ENCODE measurements at regions not wholly inside any gene's neighbourhood (a gene's known extent, or its start where the extent isn't known, plus 50 kb on each side); places are given as distances from the start of the nearest gene placed in this dataset.

- Mint-ChIP-seq H3K36me3 (no peaks in the 10 kb centered on the region), H3K27me3 (peaks cover 8% of the 10 kb centered on the region), H3K9me3 (ENCODE audit: low read depth) (no peaks in the 10 kb centered on the region), H3K4me1 (ENCODE audit: low read depth) (peaks cover 14% of the 10 kb centered on the region), H3K4me3 (no peak overlapping the region), H3K27ac (no peak overlapping the region)
Measured at GRCh38 chr2:235391921-235392615, 101.8 kb upstream of the AGAP1 start.

- H3K4me1 Mint-ChIP-seq (ENCODE audit: low read depth) = peaks cover 14% of the 10 kb centered on the region
- H3K9me3 Mint-ChIP-seq (ENCODE audit: low read depth) = no peaks in the 10 kb centered on the region
- no peak overlapping the region for H3K4me3 Mint-ChIP-seq
- peaks cover 8% of the 10 kb centered on the region for H3K27me3 Mint-ChIP-seq
- no peak overlapping the region for H3K27ac Mint-ChIP-seq
- no peaks in the 10 kb centered on the region for H3K36me3 Mint-ChIP-seq
Measured at GRCh38 chr2:235394278-235394828, 99.5 kb upstream of the AGAP1 start.

DNA sequence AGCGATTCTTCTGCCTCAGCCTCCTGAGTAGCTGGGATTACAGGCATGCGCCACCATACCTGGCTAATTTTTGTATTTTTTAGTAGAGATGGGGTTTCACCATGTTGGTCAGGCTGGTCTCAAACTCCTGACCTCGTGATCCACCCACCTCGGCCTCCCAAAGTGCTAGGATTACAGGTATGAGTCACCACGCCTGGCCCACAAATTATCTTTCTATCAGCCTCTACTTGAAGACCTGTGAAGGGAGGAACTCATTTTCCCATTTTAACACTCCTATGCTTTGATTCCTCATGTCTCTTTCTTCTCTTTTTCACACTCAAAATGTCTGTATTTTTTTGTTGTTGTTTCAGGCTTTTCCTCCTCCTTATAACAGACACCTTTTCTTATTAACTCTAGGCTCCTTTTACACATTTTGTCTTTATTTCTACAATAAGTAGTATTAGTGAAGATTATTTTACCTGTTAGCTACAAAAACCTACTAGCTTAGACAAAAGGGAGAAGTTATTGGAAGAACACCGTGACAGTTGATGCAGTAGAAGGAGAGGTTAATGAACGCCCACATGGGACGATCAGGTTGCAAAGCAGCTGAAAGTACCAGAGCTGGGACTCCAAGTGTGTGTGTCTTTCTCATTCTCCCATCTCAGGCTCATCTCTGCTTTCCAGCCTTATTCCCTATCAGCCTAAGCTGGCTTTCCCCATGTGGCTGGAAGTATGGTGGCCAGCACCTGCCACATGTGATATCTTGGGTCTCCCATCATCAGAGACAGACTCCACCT lies 97.6 kb upstream of the AGAP1 start:
- no peaks in the 10 kb centered on the region for H3K9me3 Mint-ChIP-seq (ENCODE audit: low read depth)
- peaks cover 8% of the 10 kb centered on the region for H3K27me3 Mint-ChIP-seq
- no peaks in the 10 kb centered on the region for H3K4me1 Mint-ChIP-seq (ENCODE audit: low read depth)

GRCh38 chr2:235398321-235398720 lies 95.5 kb upstream of the AGAP1 start:
- Mint-ChIP-seq H3K9me3 (ENCODE audit: low read depth) (no peaks in the 10 kb centered on the region), H3K27ac (no peak overlapping the region), H3K36me3 (no peaks in the 10 kb centered on the region), H3K4me3 (no peak overlapping the region), H3K27me3 (peaks cover 15% of the 10 kb centered on the region), H3K4me1 (ENCODE audit: low read depth) (no peaks in the 10 kb centered on the region)

More for the DNA sequence above, 97.6 kb upstream of the AGAP1 start:
- no peaks in the 10 kb centered on the region for H3K36me3 Mint-ChIP-seq
- H3K4me3 Mint-ChIP-seq = no peak overlapping the region
- no peak overlapping the region for H3K27ac Mint-ChIP-seq

- H3K36me3 Mint-ChIP-seq = no peaks in the 10 kb centered on the region
- no peak overlapping the region for H3K4me3 Mint-ChIP-seq
Measured at GRCh38 chr2:235399895-235400294, 93.9 kb upstream of the AGAP1 start.

GRCh38 chr2:235402422-235402821 lies 91.4 kb upstream of the AGAP1 start:
- no peak overlapping the region for H3K27ac Mint-ChIP-seq
- no peaks in the 10 kb centered on the region for H3K9me3 Mint-ChIP-seq (ENCODE audit: low read depth)
- H3K4me3 Mint-ChIP-seq = no peak overlapping the region
- peaks cover 11% of the 10 kb centered on the region for H3K27me3 Mint-ChIP-seq
- no peaks in the 10 kb centered on the region for H3K36me3 Mint-ChIP-seq
- H3K4me1 Mint-ChIP-seq (ENCODE audit: low read depth) = no peaks in the 10 kb centered on the region

More at GRCh38 chr2:235399895-235400294, 93.9 kb upstream of the AGAP1 start:
- Mint-ChIP-seq H3K9me3 (ENCODE audit: low read depth) (no peaks in the 10 kb centered on the region), H3K4me1 (ENCODE audit: low read depth) (no peaks in the 10 kb centered on the region), H3K27me3 (peaks cover 14% of the 10 kb centered on the region), H3K27ac (no peak overlapping the region)

DNA sequence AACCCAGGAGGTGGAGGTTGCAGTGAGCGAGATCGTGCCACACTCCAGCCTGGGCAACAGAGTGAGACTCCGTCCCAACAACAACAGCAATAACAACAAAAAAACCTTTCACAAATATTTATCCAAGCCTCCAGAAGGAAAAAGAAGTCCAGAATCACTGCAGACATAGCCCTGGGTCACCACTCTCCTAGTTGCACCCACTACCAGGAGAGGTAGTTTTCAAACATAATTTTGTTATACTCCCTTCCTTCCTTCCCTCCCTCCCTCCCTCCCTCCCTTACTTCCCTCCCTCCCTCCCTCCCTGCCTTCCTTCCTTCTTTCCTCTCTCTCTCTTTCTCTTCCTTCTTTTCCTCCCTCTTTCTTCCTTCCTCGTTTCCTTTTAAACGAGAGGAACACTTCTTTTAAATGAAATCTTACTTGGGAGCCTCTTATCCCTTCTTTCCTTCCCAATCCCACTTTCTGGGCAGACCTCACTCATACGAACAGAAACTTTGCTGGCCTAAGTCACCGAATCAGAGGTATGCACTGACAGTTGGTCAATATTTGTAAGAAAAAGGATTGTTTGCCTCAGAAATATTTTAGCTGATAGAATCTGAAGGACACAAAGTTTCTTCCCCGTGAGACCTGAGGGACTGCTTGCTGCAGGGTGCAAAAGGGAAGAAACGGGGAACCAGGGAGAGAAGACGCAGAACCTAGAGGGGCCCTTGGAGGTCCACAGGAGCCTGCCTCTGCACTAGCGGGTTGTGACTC lies 88.1 kb upstream of the AGAP1 start:
- no peaks in the 10 kb centered on the region for H3K4me1 Mint-ChIP-seq (ENCODE audit: low read depth)
- H3K9me3 Mint-ChIP-seq (ENCODE audit: low read depth) = no peaks in the 10 kb centered on the region
- H3K27me3 Mint-ChIP-seq = peaks cover 17% of the 10 kb centered on the region
- no peak overlapping the region for H3K27ac Mint-ChIP-seq
- no peaks in the 10 kb centered on the region for H3K36me3 Mint-ChIP-seq
- H3K4me3 Mint-ChIP-seq = no peak overlapping the region

DNA sequence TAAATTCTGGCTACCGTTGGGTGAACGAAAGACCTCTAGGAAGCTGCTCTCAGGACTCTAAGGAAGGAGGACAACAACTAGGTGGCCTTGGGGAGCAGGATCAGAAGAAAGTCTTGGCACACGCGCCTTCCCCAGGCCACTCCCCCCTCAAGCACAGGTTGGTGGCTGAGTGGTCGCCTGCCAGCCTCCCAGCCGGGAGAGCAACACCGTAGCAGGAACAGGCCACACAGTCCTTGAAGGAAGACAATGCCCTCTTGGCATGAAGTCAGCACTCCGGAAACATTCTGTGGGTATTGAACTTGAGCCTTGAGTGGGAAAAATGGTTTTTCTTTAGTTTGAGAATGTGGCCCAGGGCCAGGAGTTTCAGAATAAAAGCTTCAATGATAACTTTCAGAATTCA lies 87.4 kb upstream of the AGAP1 start:
- no peak overlapping the region for H3K4me3 Mint-ChIP-seq
- no peaks in the 10 kb centered on the region for H3K4me1 Mint-ChIP-seq (ENCODE audit: low read depth)
- no peaks in the 10 kb centered on the region for H3K36me3 Mint-ChIP-seq
- no peaks in the 10 kb centered on the region for H3K9me3 Mint-ChIP-seq (ENCODE audit: low read depth)
- H3K27me3 Mint-ChIP-seq = peaks cover 16% of the 10 kb centered on the region
- no peak overlapping the region for H3K27ac Mint-ChIP-seq

GRCh38 chr2:235411905-235412485 lies 81.8 kb upstream of the AGAP1 start:
- Mint-ChIP-seq H3K9me3 (ENCODE audit: low read depth) (no peaks in the 10 kb centered on the region), H3K4me1 (ENCODE audit: low read depth) (no peaks in the 10 kb centered on the region), H3K27ac (no peak overlapping the region), H3K4me3 (no peak overlapping the region), H3K36me3 (no peaks in the 10 kb centered on the region), H3K27me3 (peaks cover 5% of the 10 kb centered on the region)

- no peaks in the 10 kb centered on the region for H3K9me3 Mint-ChIP-seq (ENCODE audit: low read depth)
- H3K4me3 Mint-ChIP-seq = no peak overlapping the region
- H3K4me1 Mint-ChIP-seq (ENCODE audit: low read depth) = no peaks in the 10 kb centered on the region
- no peaks in the 10 kb centered on the region for H3K36me3 Mint-ChIP-seq
- H3K27me3 Mint-ChIP-seq = peaks cover 4% of the 10 kb centered on the region
- no peak overlapping the region for H3K27ac Mint-ChIP-seq
Measured at GRCh38 chr2:235413064-235413463, 80.8 kb upstream of the AGAP1 start.

DNA sequence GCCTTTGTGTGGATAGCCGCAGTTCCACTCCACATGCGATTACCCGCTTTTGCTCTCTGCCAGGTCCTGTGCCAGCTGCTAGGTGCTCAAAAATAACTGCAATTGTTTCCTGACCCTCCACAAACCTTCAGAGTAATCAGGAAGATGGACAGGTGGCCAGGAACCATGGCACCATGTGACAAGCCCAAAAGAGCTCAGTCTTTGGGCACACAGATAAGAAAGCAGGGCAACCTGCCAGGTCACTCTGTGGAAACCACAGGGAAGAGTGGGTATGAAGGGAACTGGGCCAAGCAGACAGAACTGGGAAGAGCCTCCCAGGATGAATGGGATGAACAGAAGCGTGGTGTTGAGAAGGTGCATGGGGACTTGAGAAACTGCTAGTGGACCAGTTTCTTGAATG lies 79.4 kb upstream of the AGAP1 start:
- Mint-ChIP-seq H3K27me3 (no peaks in the 10 kb centered on the region), H3K27ac (no peak overlapping the region)

DNA sequence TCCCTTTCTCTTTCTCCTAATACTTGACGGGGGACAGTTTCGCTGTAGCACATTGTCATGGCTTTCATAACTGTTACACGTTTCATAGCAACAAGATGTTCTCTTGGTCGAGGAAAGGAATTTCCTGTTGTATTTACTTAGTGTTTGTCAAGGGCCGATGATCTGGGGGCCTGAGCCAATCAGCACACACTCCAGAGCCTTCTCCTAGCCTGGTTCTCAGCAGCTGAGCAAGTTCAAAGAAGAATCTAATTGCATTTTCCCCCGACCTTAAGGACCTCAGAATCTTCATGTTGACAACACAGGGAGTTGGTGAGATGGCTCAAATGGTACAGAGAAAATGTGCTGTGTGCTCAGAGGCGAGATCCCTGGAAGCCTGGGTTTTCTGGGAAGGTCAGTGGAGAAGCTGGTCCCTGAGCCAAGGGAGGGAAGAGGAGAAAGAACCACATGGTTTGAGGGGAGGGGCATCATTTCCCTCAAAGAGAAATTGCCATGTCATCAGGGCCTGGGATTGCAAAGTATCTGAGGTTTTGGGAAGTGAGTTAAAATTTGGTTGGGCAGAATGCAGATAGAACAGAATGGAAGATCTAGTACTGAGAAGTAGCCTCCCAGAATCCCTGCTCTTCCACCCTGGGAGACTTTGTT lies 76.9 kb upstream of the AGAP1 start:
- Mint-ChIP-seq H3K4me1 (ENCODE audit: low read depth) (no peaks in the 10 kb centered on the region), H3K36me3 (no peaks in the 10 kb centered on the region), H3K27ac (no peak overlapping the region), H3K9me3 (ENCODE audit: low read depth) (no peaks in the 10 kb centered on the region), H3K27me3 (no peaks in the 10 kb centered on the region), H3K4me3 (no peak overlapping the region)

More for the DNA sequence above, 79.4 kb upstream of the AGAP1 start:
- Mint-ChIP-seq H3K9me3 (ENCODE audit: low read depth) (no peaks in the 10 kb centered on the region), H3K36me3 (no peaks in the 10 kb centered on the region), H3K4me3 (no peak overlapping the region), H3K4me1 (ENCODE audit: low read depth) (no peaks in the 10 kb centered on the region)

GRCh38 chr2:235418918-235419317 lies 74.9 kb upstream of the AGAP1 start:
- Mint-ChIP-seq H3K27me3 (no peaks in the 10 kb centered on the region), H3K36me3 (no peaks in the 10 kb centered on the region), H3K27ac (no peak overlapping the region), H3K4me3 (no peak overlapping the region), H3K9me3 (ENCODE audit: low read depth) (peaks cover 4% of the 10 kb centered on the region), H3K4me1 (ENCODE audit: low read depth) (no peaks in the 10 kb centered on the region)

DNA sequence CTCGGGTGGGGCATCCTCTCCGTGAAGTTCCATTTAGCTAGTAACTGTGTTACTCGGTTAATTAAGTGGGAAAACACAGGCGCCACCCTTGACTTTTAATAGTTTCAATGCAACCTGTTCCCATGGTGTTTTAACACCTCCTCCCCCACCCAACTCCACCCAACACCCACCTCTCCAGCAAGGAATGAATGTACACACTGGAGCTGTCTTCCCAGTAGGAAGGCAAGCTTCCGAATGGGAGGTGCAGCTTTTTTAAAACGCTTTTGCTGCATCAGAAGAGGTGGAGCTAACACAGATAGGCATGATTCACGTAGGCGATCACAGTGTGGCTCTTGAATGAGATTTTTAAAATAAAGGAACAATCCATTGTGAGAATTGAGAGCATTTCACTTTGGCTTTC lies 73.8 kb upstream of the AGAP1 start:
- peaks cover 9% of the 10 kb centered on the region for H3K9me3 Mint-ChIP-seq (ENCODE audit: low read depth)
- H3K4me3 Mint-ChIP-seq = no peak overlapping the region
- no peaks in the 10 kb centered on the region for H3K4me1 Mint-ChIP-seq (ENCODE audit: low read depth)
- no peak overlapping the region for H3K27ac Mint-ChIP-seq
- H3K36me3 Mint-ChIP-seq = no peaks in the 10 kb centered on the region
- no peaks in the 10 kb centered on the region for H3K27me3 Mint-ChIP-seq
